ENCODE measurements at regions not wholly inside any gene's neighbourhood (a gene's known extent, or its start where the extent isn't known, plus 50 kb on each side); places are given as distances from the start of the nearest gene placed in this dataset.

GRCh38 chr1:194039578-194039977 is 853.2 kb upstream of the B3GALT2 start:
- TF ChIP-seq POLR2AphosphoS5 (IDR thresholded peaks at IDR 0.05; ENCODE audit: low read depth, low read length) (no peak), MAX (IDR thresholded peaks at IDR 0.05) (no peak), CTCF (IDR thresholded peaks at IDR 0.05 in 2 of 3, conservative IDR thresholded peaks at IDR 0.05 in 1 of 3; ENCODE audit: borderline replicate concordance in 1 of 3, insufficient read depth in 1 of 3, low read depth in 2 of 3, low read length in 2 of 3) (no peak)

Measured in HCT116 (cell line).